Inflammatory macrophage (primary cell): ENCODE measurements at regions not wholly inside any gene's neighbourhood (a gene's known extent, or its start where the extent isn't known, plus 50 kb on each side); places are given as distances from the start of the nearest gene placed in this dataset.
"Not testable (repeated sequence)": the region's sequence is repeated elsewhere in the genome, so short reads cannot be mapped to it uniquely, and the experiment has no call there.

Experiments used
- DNase-seq, 2 donors: peaks; one replicate each; pipeline ENCODE4 v3.0.0-alpha.2; 2020 to 2022

- peak; percentile 46 to 58 for DNase-seq
Observed at GRCh38 chr2:224650815-224651439, 65.2 kb downstream of the CCDC195 start.

- not testable (repeated sequence) for DNase-seq
Observed at GRCh38 chr2:224647684-224648083, 62.5 kb upstream of the CUL3 start.

GRCh38 chr2:224646242-224646846, 61.2 kb upstream of the CUL3 start:
- peak; percentile 28 to 30 for DNase-seq

- no peak for DNase-seq
Observed at GRCh38 chr2:224645722-224646121, 60.6 kb upstream of the CUL3 start.

GRCh38 chr2:224640679-224641078, 55.5 kb upstream of the CUL3 start:
- no peak for DNase-seq

GRCh38 chr2:224638301-224638823, 53.2 kb upstream of the CUL3 start:
- DNase-seq: peak; percentile 71 to 74
